K562 (cell line): ENCODE measurements at regions not wholly inside any gene's neighbourhood (a gene's known extent, or its start where the extent isn't known, plus 50 kb on each side); places are given as distances from the start of the nearest gene placed in this dataset.

Experiments used
- ATAC-seq: fragments of 200-7000 bp; cut with Tn5 transposase; 3 replicates; pipeline ENCODE4 v1.9.1; 2020; ENCODE audit warnings: moderate library complexity
- BruUV-seq: library from RNA; stranded (reverse); fragments of 400-500 nt; replicated peaks from 2 replicates; lab custom pipeline; 2021; lab: Mats Ljungman, UMichigan
- CTCF ChIA-PET: fragments of 300-600 bp; formaldehyde crosslinking; extraction: SDS; loops from one replicate; lab custom pipeline; 2021; ENCODE audit warnings: low intra/inter-chr PET ratio; lab: Yijun Ruan, JAX
- POLR2A ChIA-PET: fragments of 300-600, 350-650 bp; sonication (Branson Sonifier 250); formaldehyde crosslinking; extraction: SDS; loops from one replicate; lab custom pipeline; 2021; ENCODE audit warnings: antibody characterized with exemption, inconsistent platforms; lab: Yijun Ruan, JAX
- DNase-seq, 4 experiments: peaks; one replicate each; pipeline versions ENCODE4 v3.0.0 to v3.0.0-alpha.2; 2011 to 2018; ENCODE audit warnings: low spot score in 3 of 4, mixed read lengths in 3 of 4; ENCODE audit errors: extremely low read depth in 1 of 4
- FAIRE-seq: peaks from 2 replicates; lab custom pipeline; 2011; peaks lifted over from hg19 to GRCh38; lab: Jason Lieb, UNC
- H2AFZ ChIP-seq: 2 replicates; pipeline ENCODE4 v1.6.0; 2011; ENCODE audit warnings: low read depth, low read length, control low read depth, inconsistent platforms
- H3K27ac ChIP-seq: fragments of 200-600 bp; 3 replicates; pipeline ENCODE4 v1.8.0; 2011; ENCODE audit warnings: low read depth, mild to moderate bottlenecking, control low read depth, inconsistent platforms, low read length, moderate library complexity, mixed read lengths; ENCODE audit errors: extremely low read depth
- H3K27me3 ChIP-seq, 2 experiments: fragments of 300-600 bp in 1 of 2; 2 replicates in 1 of 2; 3 replicates in 1 of 2; pipeline versions ENCODE4 v1.6.0 to v1.8.0; 2011; ENCODE audit warnings: inconsistent platforms in 2 of 2, low read length in 2 of 2, mild to moderate bottlenecking in 1 of 2, mixed read lengths in 1 of 2, moderate library complexity in 1 of 2; ENCODE audit not compliant: control insufficient read depth in 2 of 2, insufficient read depth in 2 of 2
- H3K36me3 ChIP-seq: fragments of 300-600 bp; 3 replicates; pipeline ENCODE4 v1.8.0; 2011; ENCODE audit warnings: mild to moderate bottlenecking, low read length, inconsistent platforms; ENCODE audit not compliant: control insufficient read depth, insufficient read depth
- H3K4me1 ChIP-seq, 2 experiments: fragments of 200-600 bp in 1 of 2; replicated peaks in 1 of 2; 2 replicates in 1 of 2; 3 replicates in 1 of 2; pipeline versions ENCODE4 v1.5.1 to v1.8.0; 2011; ENCODE audit warnings: inconsistent platforms in 2 of 2, low read length in 2 of 2, mild to moderate bottlenecking in 1 of 2, mixed read lengths in 1 of 2, moderate library complexity in 1 of 2; ENCODE audit not compliant: control insufficient read depth in 2 of 2, insufficient read depth in 2 of 2
- H3K4me2 ChIP-seq: 2 replicates; pipeline ENCODE4 v1.6.1; 2011; ENCODE audit warnings: low read length, control low read depth, inconsistent platforms, mixed read lengths; ENCODE audit not compliant: insufficient read depth
- H3K4me3 ChIP-seq: fragments of 200-600 bp; sonication (generic), shearing (Covaris generic); 2 replicates; pipeline ENCODE4 v1.5.1; 2016; ENCODE audit warnings: control low read depth, inconsistent platforms
- H3K79me2 ChIP-seq: fragments of 200-600 bp; 3 replicates; pipeline ENCODE4 v1.8.0; 2011; ENCODE audit warnings: low read length, inconsistent platforms; ENCODE audit not compliant: control insufficient read depth, insufficient read depth
- H3K9ac ChIP-seq, 2 experiments: 2 replicates each; pipeline versions ENCODE4 v1.6.0 to v1.6.1; 2011; ENCODE audit warnings: low read depth in 2 of 2, low read length in 2 of 2, control low read depth in 1 of 2, inconsistent platforms in 1 of 2, mild to moderate bottlenecking in 1 of 2, mixed read lengths in 1 of 2; ENCODE audit not compliant: insufficient read depth in 1 of 2
- H3K9me1 ChIP-seq: one replicate; pipeline ENCODE4 v1.6.0; 2011; ENCODE audit warnings: inconsistent platforms, mild to moderate bottlenecking, low read length, moderate library complexity; ENCODE audit not compliant: control insufficient read depth, insufficient read depth
- H3K9me3 ChIP-seq: replicated peaks from 2 replicates; pipeline ENCODE4 v1.5.1; 2011; ENCODE audit warnings: low read depth, low read length, inconsistent platforms; ENCODE audit not compliant: control insufficient read depth, insufficient read depth
- H4K20me1 ChIP-seq: replicated peaks from 2 replicates; pipeline ENCODE4 v1.6.1; 2011; ENCODE audit warnings: low read length, inconsistent platforms, mixed read lengths; ENCODE audit not compliant: control insufficient read depth, insufficient read depth
- CEBPB ChIP-seq: fragments of 450-650 bp; IDR thresholded peaks from 2 replicates; pipeline ENCODE4 v1.6.1; 2016; ENCODE audit warnings: missing genetic modification characterization, missing compliant biosample characterization
- DACH1 ChIP-seq: fragments of 450-650 bp; IDR thresholded peaks from 2 replicates; pipeline ENCODE4 v1.6.1; 2018; ENCODE audit not compliant: partially characterized antibody
- FUS ChIP-seq: fragments of 200-400 bp; formaldehyde crosslinking; optimal IDR thresholded peaks from 2 replicates; pipeline ENCODE3; 2017; ENCODE audit warnings: low read depth, low read length
- L3MBTL2 ChIP-seq: fragments of 450-650 bp; IDR thresholded peaks from 2 replicates; pipeline ENCODE4 v1.6.1; 2016; ENCODE audit warnings: mild to moderate bottlenecking, moderate library complexity
- NFIC ChIP-seq: fragments of 450-650 bp; IDR thresholded peaks from 2 replicates; pipeline ENCODE4 v1.6.1; 2017; ENCODE audit warnings: mild to moderate bottlenecking, inconsistent platforms
- NR2C2 ChIP-seq, 2 experiments: fragments of 200-800 bp in 1 of 2; sonication (Bioruptor generic) in 1 of 2; sonication (generic) in 1 of 2; formaldehyde crosslinking in 1 of 2; IDR thresholded peaks; 2 replicates each; pipeline versions ENCODE4 v1.6.1 to v1.8.0; 2016 to 2022; ENCODE audit warnings: mild to moderate bottlenecking in 1 of 2, missing compliant biosample characterization in 1 of 2, missing genetic modification characterization in 1 of 2, missing genetic modification reagents in 1 of 2
- ZBED1 ChIP-seq: IDR thresholded peaks from 2 replicates; pipeline ENCODE4 v1.6.1; 2014
- ZNF316 ChIP-seq: fragments of 450-650 bp; IDR thresholded peaks from 2 replicates; pipeline ENCODE4 v1.6.1; 2016
- WGBS: fragments of 100-300 bp; shearing (Covaris generic); methylation state at CpG from one replicate; pipeline ENCODE4 v1.1.6; 2016; ENCODE audit warnings: low coverage, mixed read lengths; ENCODE audit not compliant: insufficient coverage; ENCODE audit errors: missing lambda C conversion rate; 5-methylcytosine and 5-hydroxymethylcytosine counted together
- in situ Hi-C: fragments of 300-500 bp; cut with MboI; formaldehyde crosslinking; loops from 4 replicates; pipeline ENCODE4 v1.15.0; 2018; ENCODE audit warnings: inconsistent platforms, mixed read lengths
- intact Hi-C: fragments of 100-400 bp; cut with micrococcal nuclease; formaldehyde crosslinking; loops from 2 replicates; pipeline ENCODE4 v1.14.2; 2022
- TF ChIP-seq, protein P1 (sequence below): sonication (generic); formaldehyde crosslinking; IDR thresholded peaks from 2 replicates; pipeline ENCODE4 v1.8.0; 2023; ENCODE audit warnings: missing genetic modification reagents, mild to moderate bottlenecking, borderline replicate concordance
- TF ChIP-seq, protein P2 (sequence below): fragments of 250-450 bp; sonication (Bioruptor Pico); IDR thresholded peaks from 2 replicates; pipeline ENCODE4 v1.4.0; 2020
- TF ChIP-seq, protein P3 (sequence below): IDR thresholded peaks from 2 replicates; pipeline ENCODE4 v1.6.1; 2011; ENCODE audit warnings: borderline replicate concordance, low read depth, mild to moderate bottlenecking, moderate library complexity, low read length; ENCODE audit not compliant: insufficient read depth, poor library complexity, severe bottlenecking

DNA sequence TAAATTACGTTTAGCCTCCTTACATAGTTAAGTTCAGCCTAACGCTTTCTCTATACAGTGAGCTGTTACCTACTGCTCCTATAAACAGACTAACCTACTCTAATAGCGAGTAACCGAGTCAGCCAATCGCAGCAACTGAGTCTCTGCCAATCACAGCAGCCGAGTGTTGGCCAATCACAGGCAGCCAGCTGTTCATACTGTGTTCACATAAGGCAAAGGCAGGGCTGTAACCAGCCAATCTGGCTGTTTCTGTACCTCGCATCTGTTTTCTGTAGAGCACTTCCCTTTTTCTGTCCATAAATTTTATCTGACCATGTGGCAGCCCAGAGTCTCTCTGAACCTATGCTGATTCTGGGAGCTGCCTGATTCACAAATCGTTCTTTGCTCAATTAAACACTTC lies 263.9 kb upstream of the JARID2 start (continued):
- TF ChIP-seq FUS: no peak

DNA sequence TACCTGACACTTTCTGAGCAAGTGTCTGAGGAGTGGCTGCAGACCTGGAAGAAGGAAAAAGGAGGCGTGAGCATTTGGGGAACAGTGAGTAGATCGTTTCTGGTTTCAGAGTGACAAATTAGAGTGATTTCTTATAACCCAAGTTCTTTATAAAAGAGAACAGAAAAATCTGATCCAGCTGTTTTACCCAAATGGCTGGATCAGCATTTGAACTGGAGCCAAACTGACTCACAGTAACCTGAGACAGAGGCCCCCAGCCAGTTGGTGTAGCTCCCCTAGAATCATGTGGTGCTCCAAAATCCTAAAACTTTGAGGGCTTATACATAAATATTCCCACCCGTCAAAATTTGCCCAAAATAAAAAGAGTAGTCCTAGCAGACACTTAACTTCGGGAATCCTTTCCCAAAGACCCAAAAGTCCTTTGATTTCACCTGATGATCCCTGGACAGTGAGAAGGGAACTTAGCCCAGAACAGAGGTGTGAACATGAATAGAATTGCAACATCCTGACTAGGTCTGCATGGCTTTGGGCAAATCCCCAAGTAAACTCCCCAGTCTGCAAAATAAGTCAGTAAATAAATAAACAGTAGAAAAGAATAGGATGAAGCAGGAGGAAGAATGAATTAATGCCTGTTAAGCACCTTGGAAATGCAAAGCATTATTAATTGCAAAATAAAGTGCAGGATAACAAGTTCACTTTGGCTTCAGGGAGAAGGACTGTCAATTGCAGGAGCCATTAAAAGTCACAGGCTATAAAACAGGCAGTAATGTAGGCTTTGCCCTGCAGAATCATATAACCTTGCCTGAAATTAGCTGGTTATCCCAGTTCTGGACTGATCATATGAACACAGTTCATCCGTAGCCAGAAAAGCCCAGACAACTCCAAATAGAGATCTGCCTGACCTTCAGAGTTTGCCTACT lies 262.0 kb upstream of the JARID2 start:
- BruUV-seq: no TSS peak
- Histone ChIP-seq H3K4me3 (no peak overlapping the region), H3K4me1 (peaks cover 4 to 10% of the 10 kb centered on the region in 2 experiments; a peak in 4 of 5 replicates), H3K27me3 (no peaks in the 10 kb centered on the region), H3K9ac (no peak overlapping the region), H3K9me1 (no peaks in the 10 kb centered on the region), H3K27ac (no peak overlapping the region), H4K20me1 (no peaks in the 10 kb centered on the region), H3K4me2 (no peak overlapping the region), H3K36me3 (no peaks in the 10 kb centered on the region), H3K9me3 (no peaks in the 10 kb centered on the region; the same call in 1 of the 2 replicates), H3K79me2 (no peaks in the 10 kb centered on the region), H2AFZ (no peak overlapping the region; the same call in 1 of the 2 replicates)
- DNase-seq: no peak
- FAIRE-seq: no peak
- in situ Hi-C loops: no loop called here
- 49% methylated on average over 5 of the region's 5 CpGs for WGBS
- TF ChIP-seq NFIC: 0 out of 2 replicates have a peak, but pooled peaks have one; percentile 7
- TF ChIP-seq CEBPB (tag): peak; percentile 20; the same call in 1 of the 2 replicates
- TF ChIP-seq, protein P1, sequence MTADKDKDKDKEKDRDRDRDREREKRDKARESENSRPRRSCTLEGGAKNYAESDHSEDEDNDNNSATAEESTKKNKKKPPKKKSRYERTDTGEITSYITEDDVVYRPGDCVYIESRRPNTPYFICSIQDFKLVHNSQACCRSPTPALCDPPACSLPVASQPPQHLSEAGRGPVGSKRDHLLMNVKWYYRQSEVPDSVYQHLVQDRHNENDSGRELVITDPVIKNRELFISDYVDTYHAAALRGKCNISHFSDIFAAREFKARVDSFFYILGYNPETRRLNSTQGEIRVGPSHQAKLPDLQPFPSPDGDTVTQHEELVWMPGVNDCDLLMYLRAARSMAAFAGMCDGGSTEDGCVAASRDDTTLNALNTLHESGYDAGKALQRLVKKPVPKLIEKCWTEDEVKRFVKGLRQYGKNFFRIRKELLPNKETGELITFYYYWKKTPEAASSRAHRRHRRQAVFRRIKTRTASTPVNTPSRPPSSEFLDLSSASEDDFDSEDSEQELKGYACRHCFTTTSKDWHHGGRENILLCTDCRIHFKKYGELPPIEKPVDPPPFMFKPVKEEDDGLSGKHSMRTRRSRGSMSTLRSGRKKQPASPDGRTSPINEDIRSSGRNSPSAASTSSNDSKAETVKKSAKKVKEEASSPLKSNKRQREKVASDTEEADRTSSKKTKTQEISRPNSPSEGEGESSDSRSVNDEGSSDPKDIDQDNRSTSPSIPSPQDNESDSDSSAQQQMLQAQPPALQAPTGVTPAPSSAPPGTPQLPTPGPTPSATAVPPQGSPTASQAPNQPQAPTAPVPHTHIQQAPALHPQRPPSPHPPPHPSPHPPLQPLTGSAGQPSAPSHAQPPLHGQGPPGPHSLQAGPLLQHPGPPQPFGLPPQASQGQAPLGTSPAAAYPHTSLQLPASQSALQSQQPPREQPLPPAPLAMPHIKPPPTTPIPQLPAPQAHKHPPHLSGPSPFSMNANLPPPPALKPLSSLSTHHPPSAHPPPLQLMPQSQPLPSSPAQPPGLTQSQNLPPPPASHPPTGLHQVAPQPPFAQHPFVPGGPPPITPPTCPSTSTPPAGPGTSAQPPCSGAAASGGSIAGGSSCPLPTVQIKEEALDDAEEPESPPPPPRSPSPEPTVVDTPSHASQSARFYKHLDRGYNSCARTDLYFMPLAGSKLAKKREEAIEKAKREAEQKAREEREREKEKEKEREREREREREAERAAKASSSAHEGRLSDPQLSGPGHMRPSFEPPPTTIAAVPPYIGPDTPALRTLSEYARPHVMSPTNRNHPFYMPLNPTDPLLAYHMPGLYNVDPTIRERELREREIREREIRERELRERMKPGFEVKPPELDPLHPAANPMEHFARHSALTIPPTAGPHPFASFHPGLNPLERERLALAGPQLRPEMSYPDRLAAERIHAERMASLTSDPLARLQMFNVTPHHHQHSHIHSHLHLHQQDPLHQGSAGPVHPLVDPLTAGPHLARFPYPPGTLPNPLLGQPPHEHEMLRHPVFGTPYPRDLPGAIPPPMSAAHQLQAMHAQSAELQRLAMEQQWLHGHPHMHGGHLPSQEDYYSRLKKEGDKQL (CRISPR knock-in tag): no peak
- TF ChIP-seq L3MBTL2: 0 out of 2 replicates have a peak, but pooled peaks have one; percentile 21
- no peak for TF ChIP-seq NR2C2 (CRISPR knock-in tag; IDR thresholded peaks at IDR 0.05)
- no peak for TF ChIP-seq NR2C2 (tag; IDR thresholded peaks at IDR 0.05)
- no peak for TF ChIP-seq DACH1
- TF ChIP-seq ZNF316: peak; percentile 34; the same call in 1 of the 2 replicates
- TF ChIP-seq, protein P2, sequence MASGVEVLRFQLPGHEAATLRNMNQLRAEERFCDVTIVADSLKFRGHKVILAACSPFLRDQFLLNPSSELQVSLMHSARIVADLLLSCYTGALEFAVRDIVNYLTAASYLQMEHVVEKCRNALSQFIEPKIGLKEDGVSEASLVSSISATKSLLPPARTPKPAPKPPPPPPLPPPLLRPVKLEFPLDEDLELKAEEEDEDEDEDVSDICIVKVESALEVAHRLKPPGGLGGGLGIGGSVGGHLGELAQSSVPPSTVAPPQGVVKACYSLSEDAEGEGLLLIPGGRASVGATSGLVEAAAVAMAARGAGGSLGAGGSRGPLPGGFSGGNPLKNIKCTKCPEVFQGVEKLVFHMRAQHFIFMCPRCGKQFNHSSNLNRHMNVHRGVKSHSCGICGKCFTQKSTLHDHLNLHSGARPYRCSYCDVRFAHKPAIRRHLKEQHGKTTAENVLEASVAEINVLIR (CRISPR knock-in tag): no peak
- TF ChIP-seq, protein P3, sequence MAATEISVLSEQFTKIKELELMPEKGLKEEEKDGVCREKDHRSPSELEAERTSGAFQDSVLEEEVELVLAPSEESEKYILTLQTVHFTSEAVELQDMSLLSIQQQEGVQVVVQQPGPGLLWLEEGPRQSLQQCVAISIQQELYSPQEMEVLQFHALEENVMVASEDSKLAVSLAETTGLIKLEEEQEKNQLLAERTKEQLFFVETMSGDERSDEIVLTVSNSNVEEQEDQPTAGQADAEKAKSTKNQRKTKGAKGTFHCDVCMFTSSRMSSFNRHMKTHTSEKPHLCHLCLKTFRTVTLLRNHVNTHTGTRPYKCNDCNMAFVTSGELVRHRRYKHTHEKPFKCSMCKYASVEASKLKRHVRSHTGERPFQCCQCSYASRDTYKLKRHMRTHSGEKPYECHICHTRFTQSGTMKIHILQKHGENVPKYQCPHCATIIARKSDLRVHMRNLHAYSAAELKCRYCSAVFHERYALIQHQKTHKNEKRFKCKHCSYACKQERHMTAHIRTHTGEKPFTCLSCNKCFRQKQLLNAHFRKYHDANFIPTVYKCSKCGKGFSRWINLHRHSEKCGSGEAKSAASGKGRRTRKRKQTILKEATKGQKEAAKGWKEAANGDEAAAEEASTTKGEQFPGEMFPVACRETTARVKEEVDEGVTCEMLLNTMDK: no peak
- TF ChIP-seq ZBED1: no peak
- POLR2A ChIA-PET: no interaction called here
- intact Hi-C loops: no loop called here
- CTCF ChIA-PET: no interaction called here
- ATAC-seq: no peak
